ENCODE measurements at regions not wholly inside any gene's neighbourhood (a gene's known extent, or its start where the extent isn't known, plus 50 kb on each side); places are given as distances from the start of the nearest gene placed in this dataset.

- H3K4me3 ChIP-seq (ENCODE audit: low read depth, low read length): no peak overlapping the region
- no peak for TF ChIP-seq CTCF (conservative IDR thresholded peaks at IDR 0.05; ENCODE audit: low read depth, low read length)
- no peak for DNase-seq (ENCODE audit: low read depth)
These were observed 308.8 kb upstream of the ZNF32 start for GRCh38 chr10:43957267-43958070.

- TF ChIP-seq CTCF (conservative IDR thresholded peaks at IDR 0.05; ENCODE audit: low read depth, low read length): no peak
- DNase-seq (ENCODE audit: low read depth): no peak
- H3K4me3 ChIP-seq (ENCODE audit: low read depth, low read length): no peak overlapping the region
These were observed 307.3 kb upstream of the ZNF32 start for GRCh38 chr10:43955978-43956377.

- no peak overlapping the region for H3K4me3 ChIP-seq (ENCODE audit: low read depth, low read length)
- DNase-seq (ENCODE audit: low read depth): no peak
- TF ChIP-seq CTCF (conservative IDR thresholded peaks at IDR 0.05; ENCODE audit: low read depth, low read length): no peak
These were observed 306.4 kb upstream of the ZNF32 start for GRCh38 chr10:43955002-43955596.

GRCh38 chr10:43953672-43954071 is 305.0 kb upstream of the ZNF32 start:
- TF ChIP-seq CTCF (conservative IDR thresholded peaks at IDR 0.05; ENCODE audit: low read depth, low read length): no peak
- no peak for DNase-seq (ENCODE audit: low read depth)
- H3K4me3 ChIP-seq (ENCODE audit: low read depth, low read length): no peak overlapping the region

- TF ChIP-seq CTCF (conservative IDR thresholded peaks at IDR 0.05; ENCODE audit: low read depth, low read length): no peak
- DNase-seq (ENCODE audit: low read depth): no peak
- H3K4me3 ChIP-seq (ENCODE audit: low read depth, low read length): no peak overlapping the region
These were observed 304.1 kb upstream of the ZNF32 start for GRCh38 chr10:43952760-43953159.

- TF ChIP-seq CTCF (conservative IDR thresholded peaks at IDR 0.05; ENCODE audit: low read depth, low read length): no peak
- DNase-seq (ENCODE audit: low read depth): no peak
- no peak overlapping the region for H3K4me3 ChIP-seq (ENCODE audit: low read depth, low read length)
These were observed 300.7 kb upstream of the ZNF32 start for GRCh38 chr10:43949351-43949750.

GRCh38 chr10:43946445-43946844 is 297.8 kb upstream of the ZNF32 start:
- DNase-seq (ENCODE audit: low read depth): no peak
- H3K4me3 ChIP-seq (ENCODE audit: low read depth, low read length): no peak overlapping the region
- no peak for TF ChIP-seq CTCF (conservative IDR thresholded peaks at IDR 0.05; ENCODE audit: low read depth, low read length)

All from choroid plexus epithelial cell (primary cell).